Prostate gland (tissue), 2 donors: ENCODE measurements at regions not wholly inside any gene's neighbourhood (a gene's known extent, or its start where the extent isn't known, plus 50 kb on each side); places are given as distances from the start of the nearest gene placed in this dataset.

Experiments used
- CTCF ChIP-seq, 4 experiments: fragments of 200-600 bp in 2 of 4; fragments of 450-650 bp in 2 of 4; sonication (generic) in 2 of 4; IDR thresholded peaks; 1 replicate in 3 of 4; 2 replicates in 1 of 4; pipeline ENCODE4 v1.5.1; 2016 to 2019; ENCODE audit warnings: antibody characterized with exemption in 4 of 4, mild to moderate bottlenecking in 2 of 4, moderate library complexity in 2 of 4
- POLR2A ChIP-seq: fragments of 450-650 bp; IDR thresholded peaks from one replicate; pipeline ENCODE4 v1.6.1; 2016; ENCODE audit warnings: antibody characterized with exemption, mild to moderate bottlenecking

- TF ChIP-seq CTCF (IDR thresholded peaks at IDR 0.05) (no peak), POLR2A (no peak)
Measured at GRCh38 chr11:42773729-42774128, 538.1 kb upstream of the API5 start.
